DND-41 (cell line): ENCODE measurements at regions not wholly inside any gene's neighbourhood (a gene's known extent, or its start where the extent isn't known, plus 50 kb on each side); places are given as distances from the start of the nearest gene placed in this dataset.

Source experiments
- CTCF ChIP-seq: IDR thresholded peaks from 2 replicates; pipeline ENCODE4 v1.5.1; 2012; ENCODE audit warnings: borderline replicate concordance, low read length, moderate library complexity, mild to moderate bottlenecking; ENCODE audit not compliant: poor library complexity, severe bottlenecking; ENCODE audit errors: extremely low read depth
- EZH2 ChIP-seq: IDR thresholded peaks from 3 replicates; pipeline ENCODE4 v1.6.1; 2012; ENCODE audit warnings: borderline replicate concordance, low read depth, mild to moderate bottlenecking, moderate library complexity, low read length, inconsistent platforms; ENCODE audit not compliant: severe bottlenecking

GRCh38 chr7:152949253-152949652 is 189.7 kb downstream of the ACTR3B start:
- no peak for TF ChIP-seq CTCF
- TF ChIP-seq EZH2: no peak
